ENCODE measurements at regions not wholly inside any gene's neighbourhood (a gene's known extent, or its start where the extent isn't known, plus 50 kb on each side); places are given as distances from the start of the nearest gene placed in this dataset.

- in situ Hi-C loops (cut with MboI; ENCODE audit: low pct_unique_long_range_greater_than_20kb, low sequenced_read_pairs, unreplicated experiment): no loop called here
- DNase-seq (ENCODE audit: low spot score): no peak
- no peak for TF ChIP-seq CTCF (IDR thresholded peaks at IDR 0.05; ENCODE audit: extremely low read depth, insufficient read depth, missing control alignments)
Measured at GRCh38 chr3:8145661-8146060, 356.0 kb upstream of the LMCD1 start.

GRCh38 chr3:8147711-8148110, 353.9 kb upstream of the LMCD1 start:
- DNase-seq (ENCODE audit: low spot score): no peak
- in situ Hi-C loops (cut with MboI; ENCODE audit: low pct_unique_long_range_greater_than_20kb, low sequenced_read_pairs, unreplicated experiment): no loop called here
- TF ChIP-seq CTCF (IDR thresholded peaks at IDR 0.05; ENCODE audit: extremely low read depth, insufficient read depth, missing control alignments): no peak

- in situ Hi-C loops (cut with MboI; ENCODE audit: low pct_unique_long_range_greater_than_20kb, low sequenced_read_pairs, unreplicated experiment): no loop called here
- DNase-seq (ENCODE audit: low spot score): no peak
- TF ChIP-seq CTCF (IDR thresholded peaks at IDR 0.05; ENCODE audit: extremely low read depth, insufficient read depth, missing control alignments): no peak
Measured at GRCh38 chr3:8152821-8153418, 348.7 kb upstream of the LMCD1 start.

GRCh38 chr3:8153800-8154199, 347.8 kb upstream of the LMCD1 start:
- DNase-seq (ENCODE audit: low spot score): no peak
- in situ Hi-C loops (cut with MboI; ENCODE audit: low pct_unique_long_range_greater_than_20kb, low sequenced_read_pairs, unreplicated experiment): no loop called here
- no peak for TF ChIP-seq CTCF (IDR thresholded peaks at IDR 0.05; ENCODE audit: extremely low read depth, insufficient read depth, missing control alignments)

- in situ Hi-C loops (cut with MboI; ENCODE audit: low pct_unique_long_range_greater_than_20kb, low sequenced_read_pairs, unreplicated experiment): no loop called here
- no peak for DNase-seq (ENCODE audit: low spot score)
Measured at GRCh38 chr3:8154617-8155016, 347.0 kb upstream of the LMCD1 start.

GRCh38 chr3:8156138-8156537, 345.5 kb upstream of the LMCD1 start:
- DNase-seq (ENCODE audit: low spot score): no peak
- in situ Hi-C loops (cut with MboI; ENCODE audit: low pct_unique_long_range_greater_than_20kb, low sequenced_read_pairs, unreplicated experiment): no loop called here
- no peak for TF ChIP-seq CTCF (IDR thresholded peaks at IDR 0.05; ENCODE audit: extremely low read depth, insufficient read depth, missing control alignments)

More at GRCh38 chr3:8154617-8155016, 347.0 kb upstream of the LMCD1 start:
- no peak for TF ChIP-seq CTCF (IDR thresholded peaks at IDR 0.05; ENCODE audit: extremely low read depth, insufficient read depth, missing control alignments)

- TF ChIP-seq CTCF (IDR thresholded peaks at IDR 0.05; ENCODE audit: extremely low read depth, insufficient read depth, missing control alignments): no peak
- no peak for DNase-seq (ENCODE audit: low spot score)
- in situ Hi-C loops (cut with MboI; ENCODE audit: low pct_unique_long_range_greater_than_20kb, low sequenced_read_pairs, unreplicated experiment): no loop called here
Measured at GRCh38 chr3:8156831-8157230, 344.8 kb upstream of the LMCD1 start.
